ENCODE measurements at regions not wholly inside any gene's neighbourhood (a gene's known extent, or its start where the extent isn't known, plus 50 kb on each side); places are given as distances from the start of the nearest gene placed in this dataset.

DNA sequence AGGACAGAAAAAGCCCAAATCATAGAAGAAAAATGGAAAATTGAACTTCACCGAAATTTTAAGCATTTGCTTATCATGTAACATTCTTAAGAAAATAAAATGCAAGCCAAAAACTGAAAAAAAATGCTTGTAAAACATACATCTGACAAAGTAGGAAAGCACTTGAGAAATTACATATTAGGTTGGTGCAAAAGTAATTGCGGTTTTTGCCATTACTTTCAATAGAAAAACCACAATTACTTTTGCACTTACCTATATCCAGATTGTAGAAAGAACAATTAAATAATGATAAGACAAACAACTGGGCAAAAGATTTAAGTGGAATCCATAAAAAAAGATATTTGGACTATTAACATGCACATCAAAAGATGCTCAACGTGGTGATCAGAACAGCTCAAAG is 146.2 kb downstream of the TBXT start:
- Histone ChIP-seq H3K27me3 (ENCODE audit: control insufficient read depth in 3 of 3, insufficient read depth in 3 of 3, low read length in 2 of 3) (peaks cover 0 to 3% (median 0%) of the 10 kb centered on the region in 3 donors), H3K9ac (ENCODE audit: insufficient read depth in 1 of 2, low read length in 2 of 2) (no peak overlapping the region), H3K9me3 (ENCODE audit: control insufficient read depth in 4 of 4, insufficient read depth in 3 of 4, low read length in 3 of 4) (peaks cover 0 to 10% (median 1%) of the 10 kb centered on the region in 4 donors), H3K4me1 (ENCODE audit: control insufficient read depth in 5 of 5, insufficient read depth in 5 of 5, low read length in 5 of 5) (no peaks in the 10 kb centered on the region), H3K4me3 (no peak overlapping the region), H3K27ac (ENCODE audit: low read depth in 1 of 2, low read length in 1 of 2) (no peak overlapping the region), H3K36me3 (ENCODE audit: control insufficient read depth in 4 of 4, insufficient read depth in 4 of 4, low read length in 4 of 4) (no peaks in the 10 kb centered on the region)
- ATAC-seq (ENCODE audit: insufficient read depth, low FRiP score) (no peak), DNase-seq (no peak)
- TF ChIP-seq, protein P1, sequence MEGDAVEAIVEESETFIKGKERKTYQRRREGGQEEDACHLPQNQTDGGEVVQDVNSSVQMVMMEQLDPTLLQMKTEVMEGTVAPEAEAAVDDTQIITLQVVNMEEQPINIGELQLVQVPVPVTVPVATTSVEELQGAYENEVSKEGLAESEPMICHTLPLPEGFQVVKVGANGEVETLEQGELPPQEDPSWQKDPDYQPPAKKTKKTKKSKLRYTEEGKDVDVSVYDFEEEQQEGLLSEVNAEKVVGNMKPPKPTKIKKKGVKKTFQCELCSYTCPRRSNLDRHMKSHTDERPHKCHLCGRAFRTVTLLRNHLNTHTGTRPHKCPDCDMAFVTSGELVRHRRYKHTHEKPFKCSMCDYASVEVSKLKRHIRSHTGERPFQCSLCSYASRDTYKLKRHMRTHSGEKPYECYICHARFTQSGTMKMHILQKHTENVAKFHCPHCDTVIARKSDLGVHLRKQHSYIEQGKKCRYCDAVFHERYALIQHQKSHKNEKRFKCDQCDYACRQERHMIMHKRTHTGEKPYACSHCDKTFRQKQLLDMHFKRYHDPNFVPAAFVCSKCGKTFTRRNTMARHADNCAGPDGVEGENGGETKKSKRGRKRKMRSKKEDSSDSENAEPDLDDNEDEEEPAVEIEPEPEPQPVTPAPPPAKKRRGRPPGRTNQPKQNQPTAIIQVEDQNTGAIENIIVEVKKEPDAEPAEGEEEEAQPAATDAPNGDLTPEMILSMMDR (IDR thresholded peaks at IDR 0.05; ENCODE audit: control extremely low read depth, extremely low read depth): no peak
- WGBS, 2 donors: 86 to 93% methylated on average over 3 of the region's 3 CpGs

DNA sequence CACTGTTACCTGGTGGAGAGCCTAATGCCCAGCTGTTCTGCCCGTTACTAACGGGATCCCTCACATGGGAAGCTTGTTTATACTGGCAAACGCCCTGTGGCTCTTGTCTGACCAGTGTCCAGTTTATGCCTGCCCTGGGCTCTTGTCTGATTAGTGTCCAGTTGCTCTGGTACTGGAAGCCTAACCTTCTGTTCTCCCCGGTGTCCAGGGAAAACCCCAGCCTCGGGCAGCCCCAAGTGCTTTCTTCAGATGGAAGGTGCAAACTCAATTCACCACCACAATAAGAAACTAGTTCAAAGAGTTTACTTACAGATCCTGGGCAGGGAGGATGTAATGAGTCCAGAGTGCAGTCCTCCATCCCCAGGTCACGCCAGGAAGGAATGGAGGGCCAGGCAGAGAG is 148.4 kb downstream of the TBXT start:
- Histone ChIP-seq H3K27ac (ENCODE audit: low read depth in 1 of 2, low read length in 1 of 2) (no peak overlapping the region), H3K9ac (ENCODE audit: insufficient read depth in 1 of 2, low read length in 2 of 2) (no peak overlapping the region), H3K4me3 (no peak overlapping the region), H3K36me3 (ENCODE audit: control insufficient read depth in 4 of 4, insufficient read depth in 4 of 4, low read length in 4 of 4) (no peaks in the 10 kb centered on the region), H3K4me1 (ENCODE audit: control insufficient read depth in 5 of 5, insufficient read depth in 5 of 5, low read length in 5 of 5) (no peaks in the 10 kb centered on the region), H3K27me3 (ENCODE audit: control insufficient read depth in 3 of 3, insufficient read depth in 3 of 3, low read length in 2 of 3) (peaks cover 0 to 1% (median 0%) of the 10 kb centered on the region in 3 donors), H3K9me3 (ENCODE audit: control insufficient read depth in 4 of 4, insufficient read depth in 3 of 4, low read length in 3 of 4) (peaks cover 0 to 10% (median 1%) of the 10 kb centered on the region in 4 donors)
- TF ChIP-seq, protein P1 (IDR thresholded peaks at IDR 0.05; ENCODE audit: control extremely low read depth, extremely low read depth): no peak
- 77 to 78% methylated on average over 6 of the region's 6 CpGs for WGBS, 2 donors
- DNase-seq (no peak), ATAC-seq (ENCODE audit: insufficient read depth, low FRiP score) (no peak)

DNA sequence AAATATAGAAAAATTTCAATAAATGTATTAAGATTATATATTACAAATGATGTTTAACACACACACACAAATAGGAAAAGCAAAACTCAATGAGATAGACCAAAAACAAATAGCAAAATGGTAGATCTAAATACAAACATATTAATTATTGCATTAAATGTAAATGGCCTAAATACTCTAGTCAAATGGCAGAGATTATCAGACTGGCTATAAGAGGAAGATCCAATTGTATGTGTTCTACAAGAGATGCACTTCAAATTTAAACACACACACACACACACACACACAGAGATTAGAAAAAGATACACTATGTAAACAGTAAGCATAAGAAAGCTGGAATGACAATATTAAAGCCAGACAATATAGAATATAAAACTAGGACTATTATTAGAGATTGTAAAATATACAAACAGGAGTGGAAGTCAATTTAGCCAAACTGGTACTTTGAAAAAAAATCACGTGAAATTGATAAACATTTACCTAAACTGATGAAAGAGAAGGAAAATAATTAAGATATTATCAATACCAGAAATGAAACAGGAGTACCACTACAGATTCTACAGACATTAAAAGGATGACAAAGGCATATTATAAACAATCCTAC is 150.5 kb downstream of the TBXT start:
- H3K36me3 ChIP-seq (ENCODE audit: control insufficient read depth in 4 of 4, insufficient read depth in 4 of 4, low read length in 4 of 4): no peaks in the 10 kb centered on the region
- DNase-seq (no peak), ATAC-seq (ENCODE audit: insufficient read depth, low FRiP score) (no peak)
- no peaks in the 10 kb centered on the region for H3K4me1 ChIP-seq (ENCODE audit: control insufficient read depth in 5 of 5, insufficient read depth in 5 of 5, low read length in 5 of 5)
- H3K9ac ChIP-seq (ENCODE audit: insufficient read depth in 1 of 2, low read length in 2 of 2): no peak overlapping the region
- H3K27ac ChIP-seq (ENCODE audit: low read depth in 1 of 2, low read length in 1 of 2): no peak overlapping the region
- TF ChIP-seq, protein P1 (IDR thresholded peaks at IDR 0.05; ENCODE audit: control extremely low read depth, extremely low read depth): no peak
- WGBS, 2 donors: 47 to 81% methylated on average over 1 of the region's 1 CpG
- H3K9me3 ChIP-seq (ENCODE audit: control insufficient read depth in 4 of 4, insufficient read depth in 3 of 4, low read length in 3 of 4): peaks cover 0 to 10% (median 1%) of the 10 kb centered on the region in 4 donors
- no peak overlapping the region for H3K4me3 ChIP-seq
- H3K27me3 ChIP-seq (ENCODE audit: control insufficient read depth in 3 of 3, insufficient read depth in 3 of 3, low read length in 2 of 3): peaks cover 0 to 11% (median 2%) of the 10 kb centered on the region in 3 donors

DNA sequence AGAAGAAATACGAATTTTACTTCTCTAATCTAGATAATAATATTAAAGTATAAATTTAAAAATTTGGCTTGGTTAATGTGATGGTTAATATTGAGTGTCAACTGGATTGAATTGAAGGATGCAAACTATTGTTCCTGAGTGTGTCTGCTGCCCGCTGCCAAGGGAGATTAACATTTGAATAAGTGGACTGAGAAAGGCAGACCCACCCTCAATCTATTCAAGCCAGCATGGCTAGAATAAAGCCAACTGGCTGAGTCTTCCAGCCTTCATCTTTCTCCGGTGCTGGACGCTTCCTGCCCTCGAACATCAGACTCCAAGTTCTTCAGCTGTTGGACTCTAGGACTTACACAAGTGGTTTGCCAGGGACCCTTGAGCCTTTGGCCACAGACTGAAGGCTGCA is 152.7 kb downstream of the TBXT start:
- 56 to 59% methylated on average over 5 of the region's 5 CpGs for WGBS, 2 donors
- DNase-seq (no peak), ATAC-seq (ENCODE audit: insufficient read depth, low FRiP score) (no peak)
- H3K36me3 ChIP-seq (ENCODE audit: control insufficient read depth in 4 of 4, insufficient read depth in 4 of 4, low read length in 4 of 4): no peaks in the 10 kb centered on the region
- peaks cover 0 to 30% (median 13%) of the 10 kb centered on the region in 3 donors for H3K27me3 ChIP-seq (ENCODE audit: control insufficient read depth in 3 of 3, insufficient read depth in 3 of 3, low read length in 2 of 3)
- H3K9me3 ChIP-seq (ENCODE audit: control insufficient read depth in 4 of 4, insufficient read depth in 3 of 4, low read length in 3 of 4): peaks cover 0 to 7% (median 1%) of the 10 kb centered on the region in 4 donors
- H3K27ac ChIP-seq (ENCODE audit: low read depth in 1 of 2, low read length in 1 of 2): no peak overlapping the region
- H3K4me1 ChIP-seq (ENCODE audit: control insufficient read depth in 5 of 5, insufficient read depth in 5 of 5, low read length in 5 of 5): no peaks in the 10 kb centered on the region
- no peak overlapping the region for H3K4me3 ChIP-seq
- TF ChIP-seq, protein P1 (IDR thresholded peaks at IDR 0.05; ENCODE audit: control extremely low read depth, extremely low read depth): no peak
- no peak overlapping the region for H3K9ac ChIP-seq (ENCODE audit: insufficient read depth in 1 of 2, low read length in 2 of 2)
